Activated T-cell treated with anti-CD3 and anti-CD28 coated beads, Interleukin-2, amount 50 U/mL, for 1 hour (primary cell): ENCODE measurements at regions not wholly inside any gene's neighbourhood (a gene's known extent, or its start where the extent isn't known, plus 50 kb on each side); places are given as distances from the start of the nearest gene placed in this dataset.
"Not testable (repeated sequence)": the region's sequence is repeated elsewhere in the genome, so short reads cannot be mapped to it uniquely, and the experiment has no call there.

Source experiments
- DNase-seq: peaks from one replicate; pipeline ENCODE4 v3.0.0-alpha.2; 2020

- no peak for DNase-seq
Measured at GRCh38 chr5:67805666-67806348, 409.7 kb upstream of the PIK3R1 start.

GRCh38 chr5:67802766-67803165, 412.8 kb upstream of the PIK3R1 start:
- DNase-seq: no peak

GRCh38 chr5:67799732-67800234, 415.8 kb upstream of the PIK3R1 start:
- DNase-seq: no peak

- not testable (repeated sequence) for DNase-seq
Measured at GRCh38 chr5:67798470-67798869, 417.1 kb upstream of the PIK3R1 start.

- DNase-seq: no peak
Measured at GRCh38 chr5:67795781-67796477, 419.6 kb upstream of the PIK3R1 start.

- no peak for DNase-seq
Measured at GRCh38 chr5:67793966-67794365, 421.6 kb upstream of the PIK3R1 start.

- no peak for DNase-seq
Measured at GRCh38 chr5:67793418-67793817, 422.1 kb upstream of the PIK3R1 start.

- no peak for DNase-seq
Measured at GRCh38 chr5:67792891-67793290, 422.7 kb upstream of the PIK3R1 start.

GRCh38 chr5:67790390-67790789, 425.2 kb upstream of the PIK3R1 start:
- no peak for DNase-seq

GRCh38 chr5:67779893-67780623, 435.5 kb upstream of the PIK3R1 start:
- not testable (repeated sequence) for DNase-seq

GRCh38 chr5:67774786-67775185, 440.8 kb upstream of the PIK3R1 start:
- no peak for DNase-seq

GRCh38 chr5:67774267-67774552, 441.3 kb upstream of the PIK3R1 start:
- DNase-seq: no peak

- DNase-seq: no peak
Measured at GRCh38 chr5:67773411-67774266, 441.9 kb upstream of the PIK3R1 start.

- no peak for DNase-seq
Measured at GRCh38 chr5:67771791-67772190, 443.8 kb upstream of the PIK3R1 start.

- DNase-seq: no peak
Measured at GRCh38 chr5:67771221-67771620, 444.3 kb upstream of the PIK3R1 start.

GRCh38 chr5:67770431-67771025, 445.0 kb upstream of the PIK3R1 start:
- DNase-seq: no peak

GRCh38 chr5:67765697-67766096, 449.9 kb upstream of the PIK3R1 start:
- DNase-seq: no peak

- DNase-seq: not testable (repeated sequence)
Measured at GRCh38 chr5:67757771-67758170, 457.8 kb upstream of the PIK3R1 start.

- no peak for DNase-seq
Measured at GRCh38 chr5:67752357-67752708, 463.2 kb upstream of the PIK3R1 start.

GRCh38 chr5:67748165-67748690, 467.3 kb upstream of the PIK3R1 start:
- DNase-seq: no peak

- DNase-seq: no peak
Measured at GRCh38 chr5:67747096-67747495, 468.5 kb upstream of the PIK3R1 start.

GRCh38 chr5:67746608-67747007, 468.9 kb upstream of the PIK3R1 start:
- not testable (repeated sequence) for DNase-seq
